Right lobe of liver (tissue), 6 donors: ENCODE measurements at regions not wholly inside any gene's neighbourhood (a gene's known extent, or its start where the extent isn't known, plus 50 kb on each side); places are given as distances from the start of the nearest gene placed in this dataset.

ENCODE experiments used
- ATAC-seq, 4 donors: fragments of 200-7000 bp; cut with Tn5 transposase; one replicate each; pipeline ENCODE4 v1.9.1; 2020; ENCODE audit warnings: mild to moderate bottlenecking in 4 of 4, moderate library complexity in 4 of 4
- DNase-seq, 3 donors: peaks; one replicate each; pipeline ENCODE4 v3.0.0-alpha.2; 2020
- H3K27ac ChIP-seq, 3 donors: fragments of 200-600 bp; one replicate each; pipeline ENCODE4 v1.8.0; 2022
- H3K27me3 ChIP-seq, 2 donors: fragments of 200-600 bp; one replicate each; pipeline ENCODE4 v1.8.0; 2022
- H3K36me3 ChIP-seq, 4 donors: fragments of 200-600 bp; sonication (generic) in 1 of 4; one replicate each; pipeline versions ENCODE4 v1.5.1 to v1.8.0; 2017 to 2022; ENCODE audit warnings: control low read depth in 1 of 4
- H3K4me1 ChIP-seq, 4 donors: fragments of 200-600 bp; sonication (generic) in 1 of 4; one replicate each; pipeline versions ENCODE4 v1.5.1 to v1.8.0; 2017 to 2022; ENCODE audit warnings: control low read depth in 1 of 4
- H3K4me3 ChIP-seq, 3 donors: fragments of 200-600 bp; one replicate each; pipeline ENCODE4 v1.8.0; 2022
- H3K9me3 ChIP-seq, 4 donors: fragments of 200-600 bp; sonication (generic) in 1 of 4; one replicate each; pipeline versions ENCODE4 v1.5.1 to v1.8.0; 2017 to 2022; ENCODE audit warnings: control low read depth in 1 of 4
- POLR2A ChIP-seq: fragments of 450-650 bp; IDR thresholded peaks from one replicate; pipeline ENCODE4 v1.6.1; 2017; ENCODE audit warnings: antibody characterized with exemption, mild to moderate bottlenecking
- whole genome bisulfite sequencing: methylation state at CpG from one replicate; pipeline ENCODE4 v1.1.6; 2018; ENCODE audit warnings: low coverage, low lambda C conversion rate; ENCODE audit not compliant: insufficient coverage; ENCODE audit errors: missing lambda C conversion rate; 5-methylcytosine and 5-hydroxymethylcytosine counted together
- intact Hi-C, 2 donors: fragments of 100-400 bp; cut with DNase I; formaldehyde crosslinking; loops; one replicate each; pipeline versions ENCODE4 v1.11.2 to v1.14.1; 2022
- TF ChIP-seq, protein P1 (sequence below), 4 donors: fragments of 200-600 bp in 3 of 4; fragments of 450-650 bp in 1 of 4; IDR thresholded peaks; one replicate each; pipeline versions ENCODE4 v1.5.1 to v1.8.0; 2016 to 2022; ENCODE audit warnings: antibody characterized with exemption in 4 of 4, mild to moderate bottlenecking in 2 of 4
- donor health status: DM: no; HTN: yes; CAD: no.
- donor health status: DM: no; HTN: no; CAD: no.
- donor health status: DM: no; HTN: no; CAD: no.
- donor health status: DM: no; HTN: yes; CAD: no.
- donor health status: DM: no; HTN: yes; CAD: no.

GRCh38 chr12:42761601-42762350, 172.2 kb upstream of the PRICKLE1 start:
- Histone ChIP-seq H3K27ac (no peak overlapping the region), H3K36me3 (no peaks in the 10 kb centered on the region), H3K4me1 (no peaks in the 10 kb centered on the region), H3K4me3 (no peak overlapping the region), H3K27me3 (no peaks in the 10 kb centered on the region), H3K9me3 (no peaks in the 10 kb centered on the region)
- ATAC-seq (no peak), DNase-seq (no peak)
- intact Hi-C loops, result no loop called here
- WGBS, result 48% methylated on average over 4 of the region's 4 CpGs
- no peak for TF ChIP-seq POLR2A
- TF ChIP-seq, protein P1, sequence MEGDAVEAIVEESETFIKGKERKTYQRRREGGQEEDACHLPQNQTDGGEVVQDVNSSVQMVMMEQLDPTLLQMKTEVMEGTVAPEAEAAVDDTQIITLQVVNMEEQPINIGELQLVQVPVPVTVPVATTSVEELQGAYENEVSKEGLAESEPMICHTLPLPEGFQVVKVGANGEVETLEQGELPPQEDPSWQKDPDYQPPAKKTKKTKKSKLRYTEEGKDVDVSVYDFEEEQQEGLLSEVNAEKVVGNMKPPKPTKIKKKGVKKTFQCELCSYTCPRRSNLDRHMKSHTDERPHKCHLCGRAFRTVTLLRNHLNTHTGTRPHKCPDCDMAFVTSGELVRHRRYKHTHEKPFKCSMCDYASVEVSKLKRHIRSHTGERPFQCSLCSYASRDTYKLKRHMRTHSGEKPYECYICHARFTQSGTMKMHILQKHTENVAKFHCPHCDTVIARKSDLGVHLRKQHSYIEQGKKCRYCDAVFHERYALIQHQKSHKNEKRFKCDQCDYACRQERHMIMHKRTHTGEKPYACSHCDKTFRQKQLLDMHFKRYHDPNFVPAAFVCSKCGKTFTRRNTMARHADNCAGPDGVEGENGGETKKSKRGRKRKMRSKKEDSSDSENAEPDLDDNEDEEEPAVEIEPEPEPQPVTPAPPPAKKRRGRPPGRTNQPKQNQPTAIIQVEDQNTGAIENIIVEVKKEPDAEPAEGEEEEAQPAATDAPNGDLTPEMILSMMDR (IDR thresholded peaks at IDR 0.05), result no peak

DNA sequence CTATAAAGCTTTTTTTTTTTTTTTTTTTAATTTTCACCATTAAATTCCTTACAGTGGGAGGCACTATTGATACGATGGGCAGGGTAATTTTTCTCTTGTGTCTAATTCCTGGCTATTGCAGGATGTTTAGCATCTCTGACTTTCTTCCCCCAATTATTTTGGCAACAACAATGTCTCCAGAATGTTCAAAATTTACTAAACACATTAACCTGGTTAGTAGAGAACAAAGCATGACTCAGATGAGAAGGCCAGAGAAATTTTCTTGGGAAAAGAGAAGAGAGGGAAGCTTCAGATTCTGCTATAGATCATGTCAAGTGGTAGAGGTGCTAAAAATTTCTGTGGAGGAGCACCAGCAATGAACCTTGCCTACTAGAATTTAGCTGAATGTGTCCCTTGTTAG, 171.5 kb upstream of the PRICKLE1 start:
- H3K27ac ChIP-seq, result no peak overlapping the region
- ATAC-seq, result no peak
- H3K27me3 ChIP-seq, result no peaks in the 10 kb centered on the region
- 8% methylated on average over 1 of the region's 1 CpG for WGBS
- intact Hi-C loops, result no loop called here
- TF ChIP-seq, protein P1 (IDR thresholded peaks at IDR 0.05), result no peak
- no peak for TF ChIP-seq POLR2A
- H3K36me3 ChIP-seq, result no peaks in the 10 kb centered on the region
- H3K9me3 ChIP-seq, result no peaks in the 10 kb centered on the region
- DNase-seq, result no peak
- no peaks in the 10 kb centered on the region for H3K4me1 ChIP-seq
- H3K4me3 ChIP-seq, result no peak overlapping the region

- ATAC-seq, result no peak
- intact Hi-C loops, result no loop called here
Observed at GRCh38 chr12:42760550-42760949, 171.0 kb upstream of the PRICKLE1 start.

GRCh38 chr12:42759622-42760273, 170.2 kb upstream of the PRICKLE1 start:
- DNase-seq, result peak in 1 of 3 donors; percentile 46

More at GRCh38 chr12:42760550-42760949, 171.0 kb upstream of the PRICKLE1 start:
- no peak for TF ChIP-seq POLR2A
- TF ChIP-seq, protein P1 (IDR thresholded peaks at IDR 0.05), result no peak
- H3K4me3 ChIP-seq, result no peak overlapping the region
- H3K36me3 ChIP-seq, result no peaks in the 10 kb centered on the region
- H3K4me1 ChIP-seq, result no peaks in the 10 kb centered on the region
- H3K27me3 ChIP-seq, result no peaks in the 10 kb centered on the region
- H3K9me3 ChIP-seq, result no peaks in the 10 kb centered on the region
- H3K27ac ChIP-seq, result no peak overlapping the region
- DNase-seq, result no peak

More at GRCh38 chr12:42759622-42760273, 170.2 kb upstream of the PRICKLE1 start:
- Histone ChIP-seq H3K4me3 (no peak overlapping the region), H3K27me3 (no peaks in the 10 kb centered on the region), H3K4me1 (no peaks in the 10 kb centered on the region), H3K27ac (no peak overlapping the region), H3K36me3 (no peaks in the 10 kb centered on the region), H3K9me3 (no peaks in the 10 kb centered on the region)
- 45% methylated on average over 5 of the region's 6 CpGs for WGBS
- TF ChIP-seq, protein P1 (IDR thresholded peaks at IDR 0.05), result no peak
- no peak for TF ChIP-seq POLR2A
- intact Hi-C loops, result no loop called here
- ATAC-seq, result peak in 3 of 4 donors; percentile 26 to 53 (median 31)
